Astrocyte of the cerebellum (primary cell): ENCODE measurements at regions not wholly inside any gene's neighbourhood (a gene's known extent, or its start where the extent isn't known, plus 50 kb on each side); places are given as distances from the start of the nearest gene placed in this dataset.

Experiments used
- DNase-seq: peaks from one replicate; pipeline ENCODE4 v3.0.0-alpha.2; 2011; ENCODE audit warnings: low read depth
- H3K4me3 ChIP-seq: 2 replicates; pipeline ENCODE4 v1.5.1; 2011; ENCODE audit warnings: mild to moderate bottlenecking, low read depth, low read length, moderate library complexity
- in situ Hi-C: cut with HindIII; loops from 2 replicates; pipeline ENCODE4 v1.10.0; 2017; ENCODE audit warnings: low sequenced_read_pairs
- TF ChIP-seq, protein P1 (sequence below): IDR thresholded peaks from 2 replicates; pipeline ENCODE4 v1.5.1; 2012; ENCODE audit warnings: low read length, low read depth, moderate library complexity, mild to moderate bottlenecking; ENCODE audit errors: missing control alignments

DNA sequence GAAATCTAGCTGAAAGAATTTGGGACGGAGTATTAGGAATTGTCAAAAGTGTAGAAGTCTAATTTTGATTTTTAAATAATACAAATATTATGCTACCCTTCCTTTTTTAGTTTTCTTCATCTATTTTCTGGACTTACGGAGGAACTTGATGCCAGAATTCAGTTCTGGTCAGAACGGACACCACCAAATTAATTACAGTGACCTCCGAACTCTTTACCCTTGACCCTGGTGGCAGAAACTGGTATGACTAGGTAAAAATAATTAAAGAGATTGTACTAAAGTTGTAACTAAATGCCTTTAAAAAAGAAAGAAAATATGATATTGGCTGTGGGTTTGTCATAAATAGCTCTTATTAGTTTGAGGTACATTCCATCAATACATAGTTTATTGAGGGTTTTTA is 751.1 kb upstream of the MAP3K7 start:
- in situ Hi-C loops: no loop called here

DNA sequence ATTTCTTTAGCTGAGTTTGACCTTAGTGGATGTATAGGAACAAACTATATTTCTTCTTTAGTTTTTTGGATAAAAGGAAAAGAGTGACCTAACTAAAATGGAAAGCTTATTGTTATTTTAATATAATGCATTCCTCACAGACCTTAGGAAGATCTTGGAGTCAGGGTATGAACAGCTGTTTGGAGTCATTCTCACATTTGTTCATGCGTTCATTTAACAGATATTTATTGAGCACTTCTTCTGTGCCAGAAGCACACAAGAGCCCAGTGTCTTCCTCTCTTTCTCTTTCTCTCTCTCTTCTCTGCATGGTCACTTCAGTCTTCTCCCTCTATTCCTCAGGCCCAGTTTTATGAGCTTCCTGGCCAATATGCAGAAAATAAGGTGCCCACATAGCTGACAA is 744.0 kb upstream of the MAP3K7 start:
- no peak overlapping the region for H3K4me3 ChIP-seq
- in situ Hi-C loops: no loop called here
- no peak for DNase-seq
- TF ChIP-seq, protein P1, sequence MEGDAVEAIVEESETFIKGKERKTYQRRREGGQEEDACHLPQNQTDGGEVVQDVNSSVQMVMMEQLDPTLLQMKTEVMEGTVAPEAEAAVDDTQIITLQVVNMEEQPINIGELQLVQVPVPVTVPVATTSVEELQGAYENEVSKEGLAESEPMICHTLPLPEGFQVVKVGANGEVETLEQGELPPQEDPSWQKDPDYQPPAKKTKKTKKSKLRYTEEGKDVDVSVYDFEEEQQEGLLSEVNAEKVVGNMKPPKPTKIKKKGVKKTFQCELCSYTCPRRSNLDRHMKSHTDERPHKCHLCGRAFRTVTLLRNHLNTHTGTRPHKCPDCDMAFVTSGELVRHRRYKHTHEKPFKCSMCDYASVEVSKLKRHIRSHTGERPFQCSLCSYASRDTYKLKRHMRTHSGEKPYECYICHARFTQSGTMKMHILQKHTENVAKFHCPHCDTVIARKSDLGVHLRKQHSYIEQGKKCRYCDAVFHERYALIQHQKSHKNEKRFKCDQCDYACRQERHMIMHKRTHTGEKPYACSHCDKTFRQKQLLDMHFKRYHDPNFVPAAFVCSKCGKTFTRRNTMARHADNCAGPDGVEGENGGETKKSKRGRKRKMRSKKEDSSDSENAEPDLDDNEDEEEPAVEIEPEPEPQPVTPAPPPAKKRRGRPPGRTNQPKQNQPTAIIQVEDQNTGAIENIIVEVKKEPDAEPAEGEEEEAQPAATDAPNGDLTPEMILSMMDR: no peak

More for the DNA sequence above, 751.1 kb upstream of the MAP3K7 start:
- H3K4me3 ChIP-seq: no peak overlapping the region
- DNase-seq: no peak
- TF ChIP-seq, protein P1: peak; percentile 7

DNA sequence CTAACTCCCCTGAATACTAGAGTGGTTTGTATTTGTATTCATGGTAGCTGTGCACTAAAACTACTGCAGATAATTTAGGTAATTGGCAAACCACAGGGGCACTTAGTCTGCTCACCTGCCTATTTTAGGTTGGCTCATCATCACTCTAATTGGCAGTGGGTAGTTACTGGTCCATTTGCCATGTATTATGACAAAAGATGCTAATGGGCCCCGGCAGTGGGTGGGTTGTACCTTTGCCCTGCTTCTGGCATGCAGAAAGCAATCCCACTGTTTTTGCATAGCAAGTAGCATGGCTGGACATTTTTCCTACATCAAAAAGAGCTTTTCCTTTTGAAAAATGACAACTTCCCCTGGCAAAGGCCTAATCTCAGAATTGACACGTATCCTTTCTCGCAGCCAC is 741.4 kb upstream of the MAP3K7 start:
- no peak overlapping the region for H3K4me3 ChIP-seq
- in situ Hi-C loops: no loop called here
- DNase-seq: no peak
- TF ChIP-seq, protein P1: no peak

DNA sequence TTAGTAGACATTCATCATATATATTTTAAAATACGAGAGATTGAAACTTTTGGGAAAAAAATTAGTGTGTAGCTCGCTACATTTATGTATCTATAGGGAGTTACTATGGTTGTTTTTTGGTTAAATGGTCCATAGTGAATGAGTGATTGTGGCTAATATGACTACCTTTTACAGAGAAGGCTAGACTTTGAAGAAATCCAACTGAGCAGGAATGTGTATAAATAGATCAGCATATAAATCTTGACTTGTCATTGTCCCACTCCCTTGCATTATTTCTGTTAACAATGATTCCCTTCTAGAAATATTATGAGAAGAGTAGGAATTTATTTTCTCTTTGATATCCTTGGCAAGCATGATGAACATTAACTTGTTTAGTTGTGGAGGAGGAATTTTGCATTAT is 737.8 kb upstream of the MAP3K7 start:
- TF ChIP-seq, protein P1: no peak
- DNase-seq: no peak
- in situ Hi-C loops: no loop called here

DNA sequence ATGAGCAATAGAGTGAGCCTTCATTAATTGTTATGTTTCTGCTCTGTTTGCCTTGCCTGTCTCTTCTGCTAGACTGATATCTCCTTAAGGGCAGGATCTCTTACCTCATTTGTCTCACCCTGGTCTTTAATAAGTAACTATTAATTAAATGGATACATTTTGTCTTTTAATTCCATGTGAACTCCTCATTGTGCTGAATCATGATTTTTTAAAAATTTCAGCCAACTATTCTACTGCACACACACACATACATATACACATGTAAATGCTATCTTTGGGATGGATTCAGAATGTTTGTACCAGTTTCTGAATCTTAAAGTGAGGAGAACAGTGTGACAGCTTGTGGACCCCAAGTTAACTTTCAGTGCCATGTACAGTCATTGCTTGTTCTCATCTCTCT is 731.1 kb upstream of the MAP3K7 start:
- in situ Hi-C loops: no loop called here
- H3K4me3 ChIP-seq: no peak overlapping the region
- TF ChIP-seq, protein P1: no peak
- DNase-seq: no peak

More for the DNA sequence above, 737.8 kb upstream of the MAP3K7 start:
- H3K4me3 ChIP-seq: no peak overlapping the region

DNA sequence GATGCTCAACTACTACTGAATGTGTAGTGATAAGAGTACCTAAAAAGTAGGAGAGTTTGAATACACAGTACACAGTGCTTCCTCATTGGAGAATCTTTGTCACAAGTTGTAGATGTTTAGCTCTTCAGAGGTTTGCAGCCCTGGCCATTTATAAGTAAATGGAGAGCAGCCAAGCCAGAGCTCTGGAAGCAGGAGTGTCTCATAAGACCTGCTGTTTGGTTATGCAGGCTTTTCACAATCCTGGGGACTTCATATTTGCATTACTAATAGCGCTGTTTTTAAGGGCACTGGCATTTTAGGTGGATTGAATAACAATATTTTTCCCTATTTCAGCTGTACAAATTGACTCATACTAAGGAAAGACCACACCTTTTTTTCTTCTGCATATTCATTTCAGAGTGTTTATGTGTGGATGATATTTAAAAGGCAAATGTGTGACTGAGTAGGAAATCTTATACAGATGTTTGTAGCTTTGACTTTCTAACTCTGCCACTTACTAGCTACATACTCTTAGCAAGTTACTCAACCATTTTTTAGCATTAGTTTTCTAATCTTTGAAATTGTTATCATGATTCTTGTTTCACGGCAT is 730.5 kb upstream of the MAP3K7 start:
- peak; percentile 38 for DNase-seq
- in situ Hi-C loops: no loop called here
- no peak overlapping the region for H3K4me3 ChIP-seq
- TF ChIP-seq, protein P1: no peak
